Sigmoid colon (tissue), 4 donors: ENCODE measurements at regions not wholly inside any gene's neighbourhood (a gene's known extent, or its start where the extent isn't known, plus 50 kb on each side); places are given as distances from the start of the nearest gene placed in this dataset.

Experiments used
- EP300 ChIP-seq, 4 donors: sonication (generic); formaldehyde crosslinking; IDR thresholded peaks; one replicate each; pipeline ENCODE4 v1.6.1; 2017; ENCODE audit warnings: antibody characterized with exemption in 4 of 4
- POLR2A ChIP-seq, 2 donors: fragments of 450-650 bp; IDR thresholded peaks; one replicate each; pipeline ENCODE4 v1.6.1; 2016; ENCODE audit warnings: antibody characterized with exemption in 2 of 2, mild to moderate bottlenecking in 2 of 2, moderate library complexity in 2 of 2
- POLR2AphosphoS5 ChIP-seq, 4 donors: sonication (generic); formaldehyde crosslinking; IDR thresholded peaks; one replicate each; pipeline ENCODE4 v1.6.1; 2017; ENCODE audit warnings: antibody characterized with exemption in 4 of 4
- TF ChIP-seq, protein P1 (sequence below), 4 experiments: fragments of 450-650 bp in 3 of 4; fragments of 200-600 bp in 1 of 4; IDR thresholded peaks; one replicate each; pipeline ENCODE4 v1.5.1; 2016 to 2019; ENCODE audit warnings: antibody characterized with exemption in 4 of 4, mild to moderate bottlenecking in 3 of 4, moderate library complexity in 2 of 4

GRCh38 chr3:124588036-124588435, 142.2 kb upstream of the UMPS start:
- TF ChIP-seq, protein P1, sequence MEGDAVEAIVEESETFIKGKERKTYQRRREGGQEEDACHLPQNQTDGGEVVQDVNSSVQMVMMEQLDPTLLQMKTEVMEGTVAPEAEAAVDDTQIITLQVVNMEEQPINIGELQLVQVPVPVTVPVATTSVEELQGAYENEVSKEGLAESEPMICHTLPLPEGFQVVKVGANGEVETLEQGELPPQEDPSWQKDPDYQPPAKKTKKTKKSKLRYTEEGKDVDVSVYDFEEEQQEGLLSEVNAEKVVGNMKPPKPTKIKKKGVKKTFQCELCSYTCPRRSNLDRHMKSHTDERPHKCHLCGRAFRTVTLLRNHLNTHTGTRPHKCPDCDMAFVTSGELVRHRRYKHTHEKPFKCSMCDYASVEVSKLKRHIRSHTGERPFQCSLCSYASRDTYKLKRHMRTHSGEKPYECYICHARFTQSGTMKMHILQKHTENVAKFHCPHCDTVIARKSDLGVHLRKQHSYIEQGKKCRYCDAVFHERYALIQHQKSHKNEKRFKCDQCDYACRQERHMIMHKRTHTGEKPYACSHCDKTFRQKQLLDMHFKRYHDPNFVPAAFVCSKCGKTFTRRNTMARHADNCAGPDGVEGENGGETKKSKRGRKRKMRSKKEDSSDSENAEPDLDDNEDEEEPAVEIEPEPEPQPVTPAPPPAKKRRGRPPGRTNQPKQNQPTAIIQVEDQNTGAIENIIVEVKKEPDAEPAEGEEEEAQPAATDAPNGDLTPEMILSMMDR (IDR thresholded peaks at IDR 0.05), result no peak
- TF ChIP-seq POLR2A (IDR thresholded peaks at IDR 0.05) (no peak), POLR2AphosphoS5 (IDR thresholded peaks at IDR 0.05) (no peak), EP300 (IDR thresholded peaks at IDR 0.05) (no peak)
